C4-2B (cell line): ENCODE measurements at regions not wholly inside any gene's neighbourhood (a gene's known extent, or its start where the extent isn't known, plus 50 kb on each side); places are given as distances from the start of the nearest gene placed in this dataset.

Experiments used
- CTCF ChIP-seq: fragments of 450-650 bp; conservative IDR thresholded peaks from 2 replicates; pipeline ENCODE4 v1.5.1; 2017; ENCODE audit warnings: mild to moderate bottlenecking
- ZFX ChIP-seq: fragments of 450-650 bp; IDR thresholded peaks from 2 replicates; pipeline ENCODE4 v1.6.1; 2017

GRCh38 chr12:69157023-69157655, 82.2 kb upstream of the CPSF6 start:
- peak; percentile 99 for TF ChIP-seq CTCF
- no peak for TF ChIP-seq ZFX
